Endothelial cell of umbilical vein (primary cell): ENCODE measurements at regions not wholly inside any gene's neighbourhood (a gene's known extent, or its start where the extent isn't known, plus 50 kb on each side); places are given as distances from the start of the nearest gene placed in this dataset.

ENCODE experiments used
- BruUV-seq: library from RNA; stranded (reverse); fragments of 400-500 nt; replicated peaks from 2 replicates; lab custom pipeline; 2021; lab: Mats Ljungman, UMichigan
- CTCF ChIA-PET: fragments of 300-600, 350-600 bp; sonication (Branson Sonifier 250); formaldehyde crosslinking; loops from one replicate; lab custom pipeline; 2021; ENCODE audit warnings: antibody characterized with exemption, inconsistent platforms; lab: Charles Lee
- POLR2A ChIA-PET: fragments of 300-600, 350-600 bp; sonication (Branson Sonifier 250); formaldehyde crosslinking; loops from one replicate; lab custom pipeline; 2021; ENCODE audit warnings: antibody characterized with exemption, inconsistent platforms; lab: Charles Lee
- DNase-seq: peaks from one replicate; pipeline ENCODE4 v3.0.0-alpha.2; 2011; ENCODE audit warnings: low read depth, low spot score
- FAIRE-seq: peaks from 2 replicates; lab custom pipeline; 2011; peaks lifted over from hg19 to GRCh38; lab: Jason Lieb, UNC
- H2AFZ ChIP-seq: 2 replicates; pipeline ENCODE4 v1.6.0; 2012; ENCODE audit warnings: low read depth, low read length, control low read depth, inconsistent platforms
- H3K27ac ChIP-seq: 2 replicates; pipeline ENCODE4 v1.5.1; 2011; ENCODE audit warnings: low read depth, mild to moderate bottlenecking, control low read depth, low read length, moderate library complexity; ENCODE audit not compliant: insufficient read depth
- H3K27me3 ChIP-seq, 2 experiments: 2 replicates each; pipeline versions ENCODE4 v1.6.0 to v1.6.1; 2011; ENCODE audit warnings: low read length in 2 of 2, mixed read lengths in 1 of 2; ENCODE audit not compliant: control insufficient read depth in 2 of 2, insufficient read depth in 2 of 2
- H3K36me3 ChIP-seq, 2 experiments: 2 replicates in 1 of 2; 3 replicates in 1 of 2; pipeline ENCODE4 v1.5.1; 2011; ENCODE audit warnings: low read length in 2 of 2, mild to moderate bottlenecking in 1 of 2, moderate library complexity in 1 of 2; ENCODE audit not compliant: control insufficient read depth in 2 of 2, insufficient read depth in 2 of 2; ENCODE audit errors: extremely low read depth in 1 of 2
- H3K4me1 ChIP-seq: 3 replicates; pipeline ENCODE4 v1.5.1; 2011; ENCODE audit warnings: mild to moderate bottlenecking, low read length; ENCODE audit not compliant: control insufficient read depth, insufficient read depth; ENCODE audit errors: extremely low read depth
- H3K4me2 ChIP-seq: 2 replicates; pipeline ENCODE4 v1.6.1; 2011; ENCODE audit warnings: low read length, control low read depth, mixed read lengths; ENCODE audit not compliant: insufficient read depth
- H3K4me3 ChIP-seq, 3 experiments: fragments of 200-600 bp in 1 of 3; sonication (generic), shearing (Covaris generic) in 1 of 3; replicated peaks in 1 of 3; 2 replicates each; pipeline ENCODE4 v1.5.1; 2011 to 2016; ENCODE audit warnings: control low read depth in 3 of 3, low read length in 3 of 3, mild to moderate bottlenecking in 2 of 3, inconsistent platforms in 1 of 3, low read depth in 1 of 3, moderate library complexity in 1 of 3; ENCODE audit not compliant: insufficient read depth in 1 of 3
- H3K79me2 ChIP-seq: 2 replicates; pipeline ENCODE4 v1.6.0; 2012; ENCODE audit warnings: low read length, inconsistent platforms; ENCODE audit not compliant: control insufficient read depth, insufficient read depth
- H3K9ac ChIP-seq: replicated peaks from 2 replicates; pipeline ENCODE3; 2011; ENCODE audit warnings: low read length, control low read depth; ENCODE audit not compliant: insufficient read depth; ENCODE audit errors: extremely low read depth
- H3K9me1 ChIP-seq: replicated peaks from 3 replicates; pipeline ENCODE4 v1.6.0; 2011; ENCODE audit warnings: mild to moderate bottlenecking, low read length; ENCODE audit not compliant: control insufficient read depth, insufficient read depth; ENCODE audit errors: extremely low read depth
- H3K9me3 ChIP-seq: replicated peaks from 2 replicates; pipeline ENCODE4 v1.5.1; 2012; ENCODE audit warnings: low read length, inconsistent platforms; ENCODE audit not compliant: control insufficient read depth, insufficient read depth
- H4K20me1 ChIP-seq: replicated peaks from 2 replicates; pipeline ENCODE3; 2011; ENCODE audit warnings: mild to moderate bottlenecking, low read length; ENCODE audit not compliant: control insufficient read depth, insufficient read depth; ENCODE audit errors: extremely low read depth
- EZH2 ChIP-seq: IDR thresholded peaks from 2 replicates; pipeline ENCODE4 v1.6.1; 2012; ENCODE audit warnings: borderline replicate concordance, low read depth, mild to moderate bottlenecking, moderate library complexity, low read length, inconsistent platforms; ENCODE audit not compliant: severe bottlenecking
- FOS ChIP-seq: IDR thresholded peaks from 2 replicates; pipeline ENCODE4 v1.6.1; 2011; ENCODE audit warnings: mild to moderate bottlenecking, low read length, moderate library complexity, borderline replicate concordance; ENCODE audit not compliant: insufficient read depth
- GATA2 ChIP-seq: IDR thresholded peaks from 2 replicates; pipeline ENCODE4 v1.7.0; 2011; ENCODE audit warnings: low read depth, mild to moderate bottlenecking, moderate library complexity, mixed read lengths, low read length; ENCODE audit not compliant: insufficient read length, insufficient read depth
- JUN ChIP-seq: IDR thresholded peaks from 2 replicates; pipeline ENCODE4 v1.6.1; 2011; ENCODE audit warnings: borderline replicate concordance, low read depth; ENCODE audit not compliant: insufficient read length, insufficient read depth
- MAX ChIP-seq: IDR thresholded peaks from 2 replicates; pipeline ENCODE4 v1.6.1; 2011; ENCODE audit not compliant: insufficient read depth, insufficient read length
- MYC ChIP-seq: IDR thresholded peaks from one replicate; pipeline ENCODE4 v1.6.1; 2011; ENCODE audit warnings: mild to moderate bottlenecking, low read depth, low read length
- POLR2A ChIP-seq: IDR thresholded peaks from 2 replicates; pipeline ENCODE4 v1.6.1; 2012; ENCODE audit warnings: low read depth, mild to moderate bottlenecking, control low read depth, low read length
- POLR2AphosphoS5 ChIP-seq: IDR thresholded peaks from 2 replicates; pipeline ENCODE4 v1.6.1; 2012; ENCODE audit warnings: low read depth, mild to moderate bottlenecking, control low read depth, low read length, moderate library complexity; ENCODE audit not compliant: insufficient read depth
- dilution Hi-C: fragments of 300-500 bp; cut with MboI; formaldehyde crosslinking; loops from one replicate; pipeline ENCODE4 v1.15.0; 2019; ENCODE audit warnings: low sequenced_read_pairs; ENCODE audit not compliant: extremely low pct_ligation_motif_present
- intact Hi-C: fragments of 100-400 bp; cut with micrococcal nuclease; formaldehyde crosslinking; loops from one replicate; pipeline ENCODE4 v1.10.0; 2022
- TF ChIP-seq, protein P1 (sequence below), 2 donors: IDR thresholded peaks; 1 replicate in 1 of 2; 2 replicates in 1 of 2; pipeline ENCODE4 v1.5.1; 2011; ENCODE audit warnings: low read length in 2 of 2, mild to moderate bottlenecking in 2 of 2, moderate library complexity in 2 of 2, control low read depth in 1 of 2, inconsistent platforms in 1 of 2, low read depth in 1 of 2; ENCODE audit not compliant: insufficient read depth in 1 of 2; ENCODE audit errors: extremely low read depth in 1 of 2

DNA sequence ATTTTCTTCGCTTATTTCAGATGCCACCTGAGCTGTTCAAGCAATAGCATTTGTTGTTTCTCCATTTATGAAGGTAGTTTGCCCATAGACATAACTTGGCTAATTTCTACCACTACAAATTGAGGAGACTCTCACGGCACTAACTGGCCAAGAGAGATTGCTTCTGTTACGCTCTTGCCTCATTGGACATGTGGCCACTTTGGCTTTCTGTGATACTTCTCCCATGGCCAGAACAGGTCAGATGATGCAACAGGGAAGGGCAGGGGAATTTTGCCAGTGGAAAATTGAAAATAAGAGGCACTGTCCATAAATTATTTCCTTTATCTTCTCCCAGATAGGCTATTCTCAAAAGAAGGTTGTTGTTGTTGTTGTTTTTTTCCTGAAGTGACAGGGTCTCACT is 1633.3 kb upstream of the LRRTM3 start:
- no peaks in the 10 kb centered on the region for H3K27me3 ChIP-seq
- no peaks in the 10 kb centered on the region for H3K9me3 ChIP-seq
- no peak overlapping the region for H2AFZ ChIP-seq
- no peaks in the 10 kb centered on the region for H3K9me1 ChIP-seq
- ChIA-PET CTCF (no interaction called here), POLR2A (no interaction called here)
- H3K36me3 ChIP-seq = no peaks in the 10 kb centered on the region
- dilution Hi-C loops = no loop called here
- no peaks in the 10 kb centered on the region for H4K20me1 ChIP-seq
- H3K9ac ChIP-seq = no peak overlapping the region
- FAIRE-seq (no peak), DNase-seq (no peak)
- no peak overlapping the region for H3K27ac ChIP-seq
- TF ChIP-seq MYC = no peak
- TF ChIP-seq, protein P1, sequence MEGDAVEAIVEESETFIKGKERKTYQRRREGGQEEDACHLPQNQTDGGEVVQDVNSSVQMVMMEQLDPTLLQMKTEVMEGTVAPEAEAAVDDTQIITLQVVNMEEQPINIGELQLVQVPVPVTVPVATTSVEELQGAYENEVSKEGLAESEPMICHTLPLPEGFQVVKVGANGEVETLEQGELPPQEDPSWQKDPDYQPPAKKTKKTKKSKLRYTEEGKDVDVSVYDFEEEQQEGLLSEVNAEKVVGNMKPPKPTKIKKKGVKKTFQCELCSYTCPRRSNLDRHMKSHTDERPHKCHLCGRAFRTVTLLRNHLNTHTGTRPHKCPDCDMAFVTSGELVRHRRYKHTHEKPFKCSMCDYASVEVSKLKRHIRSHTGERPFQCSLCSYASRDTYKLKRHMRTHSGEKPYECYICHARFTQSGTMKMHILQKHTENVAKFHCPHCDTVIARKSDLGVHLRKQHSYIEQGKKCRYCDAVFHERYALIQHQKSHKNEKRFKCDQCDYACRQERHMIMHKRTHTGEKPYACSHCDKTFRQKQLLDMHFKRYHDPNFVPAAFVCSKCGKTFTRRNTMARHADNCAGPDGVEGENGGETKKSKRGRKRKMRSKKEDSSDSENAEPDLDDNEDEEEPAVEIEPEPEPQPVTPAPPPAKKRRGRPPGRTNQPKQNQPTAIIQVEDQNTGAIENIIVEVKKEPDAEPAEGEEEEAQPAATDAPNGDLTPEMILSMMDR (IDR thresholded peaks at IDR 0.05; ENCODE audit: extremely low read depth in 1 of 2, insufficient read depth in 1 of 2, low read depth in 1 of 2, low read length in 2 of 2) = no peak
- TF ChIP-seq FOS = no peak
- no peak for TF ChIP-seq POLR2A
- no peak for TF ChIP-seq JUN
- TF ChIP-seq EZH2 = no peak
- TF ChIP-seq MAX = no peak
- TF ChIP-seq GATA2 = no peak
- TF ChIP-seq POLR2AphosphoS5 = no peak
- intact Hi-C loops = no loop called here
- BruUV-seq = no TSS peak
- H3K79me2 ChIP-seq = no peaks in the 10 kb centered on the region
- no peak overlapping the region for H3K4me2 ChIP-seq
- H3K4me3 ChIP-seq = no peak overlapping the region
- peaks cover 2% of the 10 kb centered on the region for H3K4me1 ChIP-seq
